IPS-15b (cell line): ENCODE measurements at regions not wholly inside any gene's neighbourhood (a gene's known extent, or its start where the extent isn't known, plus 50 kb on each side); places are given as distances from the start of the nearest gene placed in this dataset.

ENCODE experiments used
- H3K27me3 ChIP-seq: one replicate; pipeline ENCODE4 v1.6.1; 2013; ENCODE audit warnings: low read length; ENCODE audit not compliant: control insufficient read depth, insufficient read depth
- H3K36me3 ChIP-seq: one replicate; pipeline ENCODE4 v1.6.1; 2013; ENCODE audit warnings: low read length; ENCODE audit not compliant: control insufficient read depth, insufficient read depth
- H3K4me1 ChIP-seq: one replicate; pipeline ENCODE4 v1.6.1; 2013; ENCODE audit warnings: mild to moderate bottlenecking, low read length; ENCODE audit not compliant: control insufficient read depth, insufficient read depth
- H3K4me3 ChIP-seq: one replicate; pipeline ENCODE4 v1.5.1; 2013; ENCODE audit warnings: low read depth, low read length
- H3K9ac ChIP-seq: one replicate; pipeline ENCODE4 v1.6.1; 2013; ENCODE audit warnings: low read depth, mild to moderate bottlenecking, low read length
- H3K9me3 ChIP-seq: one replicate; pipeline ENCODE4 v1.6.1; 2013; ENCODE audit warnings: mild to moderate bottlenecking, low read length; ENCODE audit not compliant: control insufficient read depth, insufficient read depth

DNA sequence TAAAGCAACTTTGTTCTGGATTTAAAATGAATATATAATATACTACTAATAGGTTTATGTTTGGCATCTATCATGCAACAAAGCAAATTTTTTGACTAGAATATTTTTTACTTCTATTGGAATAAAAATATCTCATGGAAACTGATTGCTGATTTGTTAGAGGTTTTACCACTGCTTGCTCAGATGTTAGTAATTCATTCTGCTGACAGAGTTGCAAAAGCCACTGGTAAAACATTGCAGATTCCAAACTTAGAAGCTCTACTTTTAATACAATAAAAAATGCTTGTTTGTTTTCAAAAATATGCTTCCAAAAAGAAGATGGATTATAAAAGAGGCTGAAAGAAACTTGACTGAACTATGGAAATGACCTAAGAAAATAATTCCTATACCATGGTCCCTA lies 795.2 kb downstream of the PCDH18 start:
- no peaks in the 10 kb centered on the region for H3K4me1 ChIP-seq
- H3K9ac ChIP-seq = no peak overlapping the region
- no peak overlapping the region for H3K4me3 ChIP-seq
- H3K9me3 ChIP-seq = no peaks in the 10 kb centered on the region
- no peaks in the 10 kb centered on the region for H3K27me3 ChIP-seq
- no peaks in the 10 kb centered on the region for H3K36me3 ChIP-seq

DNA sequence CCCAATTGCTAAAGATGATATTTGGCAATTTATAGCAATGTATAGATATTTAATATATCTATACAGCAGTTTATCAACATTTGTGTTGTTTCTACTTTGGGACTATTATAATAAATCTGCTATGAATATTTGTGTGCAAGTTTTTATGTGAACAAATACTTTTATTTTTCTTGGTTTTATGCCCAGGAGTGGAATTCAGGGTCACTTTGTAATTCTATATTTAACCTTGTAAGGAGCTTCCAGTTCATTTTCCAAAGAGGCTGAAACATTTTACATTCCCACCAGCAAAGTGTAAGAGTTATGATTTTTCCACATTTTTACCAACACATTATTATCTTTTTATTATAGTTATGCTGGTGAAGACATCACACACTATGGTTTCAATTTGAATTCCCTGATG lies 801.3 kb downstream of the PCDH18 start:
- no peaks in the 10 kb centered on the region for H3K27me3 ChIP-seq
- no peaks in the 10 kb centered on the region for H3K9me3 ChIP-seq
- H3K4me3 ChIP-seq = no peak overlapping the region
- no peaks in the 10 kb centered on the region for H3K36me3 ChIP-seq
- H3K9ac ChIP-seq = no peak overlapping the region
- no peaks in the 10 kb centered on the region for H3K4me1 ChIP-seq

DNA sequence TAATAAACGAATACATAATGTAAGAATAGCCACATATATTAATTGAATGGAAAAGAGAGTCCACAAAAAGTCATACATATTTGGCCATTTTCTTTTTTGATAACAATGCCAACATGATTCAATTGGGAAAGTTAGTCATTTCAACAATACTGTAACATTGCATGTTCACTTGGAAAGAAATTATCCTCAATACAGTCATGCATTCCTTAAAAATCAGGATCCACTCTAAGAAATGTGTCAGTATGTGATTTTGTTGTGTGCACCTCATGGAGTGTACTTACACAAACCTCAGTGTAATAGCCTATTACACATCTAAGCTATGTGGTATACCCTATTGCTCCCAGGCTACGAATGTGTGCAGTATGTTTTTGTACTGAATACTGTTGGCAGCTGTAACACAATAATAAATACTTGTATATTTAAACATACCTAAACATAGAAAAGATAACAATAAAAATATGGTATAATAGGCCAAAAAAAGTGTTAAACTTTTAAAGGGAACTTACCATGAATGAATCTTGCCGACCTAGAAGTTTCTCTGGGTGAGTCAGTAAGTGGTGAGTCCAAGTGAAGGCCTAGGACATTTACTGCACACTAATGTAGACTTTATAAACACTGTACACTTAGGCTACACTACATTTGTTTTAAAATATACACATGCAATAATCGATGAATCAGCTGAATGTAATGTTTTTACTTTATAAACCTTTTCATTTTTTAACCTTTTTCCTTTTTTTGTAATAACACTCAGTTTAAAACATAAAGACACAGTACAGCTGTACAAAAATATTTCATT lies 806.8 kb downstream of the PCDH18 start:
- no peaks in the 10 kb centered on the region for H3K27me3 ChIP-seq
- no peak overlapping the region for H3K4me3 ChIP-seq
- H3K36me3 ChIP-seq = no peaks in the 10 kb centered on the region
- H3K4me1 ChIP-seq = no peaks in the 10 kb centered on the region
- no peaks in the 10 kb centered on the region for H3K9me3 ChIP-seq
- no peak overlapping the region for H3K9ac ChIP-seq

DNA sequence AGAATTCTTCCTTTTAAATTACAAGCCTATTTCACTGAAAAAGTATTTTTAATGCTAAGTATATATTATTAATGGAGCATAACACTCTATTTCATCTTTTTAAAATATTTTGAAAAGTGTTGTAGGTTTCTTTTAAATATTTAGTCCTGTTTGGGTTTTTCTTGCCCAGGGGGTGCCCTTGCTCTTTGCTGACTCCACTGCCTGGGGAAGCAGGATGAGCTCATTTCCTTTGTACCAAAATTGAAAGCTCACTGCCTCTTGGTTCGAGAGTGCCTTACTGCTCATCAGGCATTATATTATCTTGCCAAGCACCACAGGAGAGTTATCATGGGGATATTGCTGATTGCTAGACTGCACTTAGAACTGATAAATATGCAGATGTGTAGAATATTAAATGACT lies 819.2 kb downstream of the PCDH18 start:
- Histone ChIP-seq H3K4me1 (no peaks in the 10 kb centered on the region), H3K4me3 (no peak overlapping the region), H3K36me3 (no peaks in the 10 kb centered on the region), H3K9ac (no peak overlapping the region), H3K9me3 (no peaks in the 10 kb centered on the region), H3K27me3 (no peaks in the 10 kb centered on the region)

DNA sequence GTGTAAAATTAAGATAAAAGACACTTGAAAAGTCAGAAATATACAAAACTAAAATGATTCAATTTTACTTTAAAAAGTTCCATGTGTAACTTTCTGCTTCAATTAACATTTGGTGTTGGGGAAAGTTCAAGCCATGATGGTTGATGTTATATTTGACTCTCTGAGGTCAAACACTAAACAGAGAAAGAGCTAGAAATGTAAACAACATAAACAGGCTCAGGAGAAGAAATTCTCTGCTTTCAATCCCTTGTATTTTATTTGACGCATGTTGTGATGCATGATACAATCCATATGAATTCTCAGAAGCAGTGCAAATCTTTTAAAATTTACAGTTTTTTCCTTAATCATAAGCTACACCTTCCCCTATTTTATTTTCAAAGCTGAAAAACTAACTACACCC lies 822.4 kb downstream of the PCDH18 start:
- Histone ChIP-seq H3K9me3 (no peaks in the 10 kb centered on the region), H3K36me3 (no peaks in the 10 kb centered on the region), H3K27me3 (no peaks in the 10 kb centered on the region), H3K4me1 (no peaks in the 10 kb centered on the region), H3K9ac (no peak overlapping the region), H3K4me3 (no peak overlapping the region)

DNA sequence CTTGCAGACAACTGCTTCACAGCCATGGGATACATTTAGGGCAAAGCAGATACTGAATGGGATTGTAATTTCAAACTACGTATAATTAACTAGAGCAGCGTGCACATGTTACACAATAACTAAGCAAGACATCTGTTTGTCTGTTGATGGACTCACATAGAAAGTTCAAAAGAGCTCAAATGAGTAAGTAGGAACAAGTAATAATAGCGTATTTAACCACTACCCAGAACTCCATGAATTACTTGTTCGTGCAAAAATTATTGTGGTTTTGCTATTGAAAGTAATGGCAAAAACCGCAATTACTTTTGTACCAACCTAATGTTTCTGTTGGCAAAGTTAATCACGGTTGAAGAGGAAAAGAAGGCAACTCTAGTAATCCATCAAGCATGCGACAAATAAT lies 825.4 kb downstream of the PCDH18 start:
- Histone ChIP-seq H3K4me1 (no peaks in the 10 kb centered on the region), H3K27me3 (no peaks in the 10 kb centered on the region), H3K9me3 (no peaks in the 10 kb centered on the region), H3K36me3 (no peaks in the 10 kb centered on the region), H3K4me3 (no peak overlapping the region), H3K9ac (no peak overlapping the region)

DNA sequence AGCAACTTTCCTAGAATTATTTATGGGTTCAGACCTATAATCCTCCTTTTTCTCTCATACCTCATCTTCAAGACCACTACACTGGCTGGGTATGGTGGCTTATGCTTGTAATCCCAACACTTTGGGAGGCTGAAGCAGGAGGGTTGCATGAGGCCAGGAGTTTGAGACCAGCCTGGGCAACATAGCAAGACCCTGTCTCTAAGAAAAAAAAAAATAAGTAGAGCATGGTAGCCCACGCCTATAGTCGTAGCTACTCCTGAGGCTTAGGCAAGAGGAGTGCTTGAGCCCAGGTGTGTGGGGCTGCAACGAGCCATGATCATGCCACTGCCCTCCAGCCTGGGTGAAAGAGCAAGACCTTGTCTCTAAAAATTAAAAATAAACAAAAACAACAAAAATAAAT lies 832.4 kb downstream of the PCDH18 start:
- Histone ChIP-seq H3K9ac (no peak overlapping the region), H3K36me3 (no peaks in the 10 kb centered on the region), H3K27me3 (no peaks in the 10 kb centered on the region), H3K4me3 (no peak overlapping the region), H3K4me1 (no peaks in the 10 kb centered on the region), H3K9me3 (no peaks in the 10 kb centered on the region)

DNA sequence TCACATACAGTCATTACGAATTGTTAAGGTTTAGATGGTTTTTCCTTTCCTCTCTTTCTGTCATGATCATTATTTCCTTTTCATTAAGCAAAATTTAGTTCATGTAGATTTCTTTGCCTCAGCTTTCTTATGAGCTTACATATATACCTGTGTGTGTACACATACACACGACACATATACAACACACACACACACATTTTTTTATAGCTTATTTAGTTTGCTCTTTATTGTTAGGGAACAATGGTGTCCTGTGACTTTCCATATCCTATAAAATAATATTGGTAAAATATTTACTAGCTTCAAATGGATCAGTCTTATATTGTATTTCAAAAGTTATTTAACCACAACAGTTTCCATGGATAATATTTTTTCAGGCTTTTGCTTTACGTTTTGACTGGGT lies 840.7 kb downstream of the PCDH18 start:
- Histone ChIP-seq H3K27me3 (no peaks in the 10 kb centered on the region), H3K9ac (no peak overlapping the region), H3K9me3 (no peaks in the 10 kb centered on the region), H3K4me3 (no peak overlapping the region), H3K4me1 (peaks cover 4% of the 10 kb centered on the region), H3K36me3 (no peaks in the 10 kb centered on the region)

DNA sequence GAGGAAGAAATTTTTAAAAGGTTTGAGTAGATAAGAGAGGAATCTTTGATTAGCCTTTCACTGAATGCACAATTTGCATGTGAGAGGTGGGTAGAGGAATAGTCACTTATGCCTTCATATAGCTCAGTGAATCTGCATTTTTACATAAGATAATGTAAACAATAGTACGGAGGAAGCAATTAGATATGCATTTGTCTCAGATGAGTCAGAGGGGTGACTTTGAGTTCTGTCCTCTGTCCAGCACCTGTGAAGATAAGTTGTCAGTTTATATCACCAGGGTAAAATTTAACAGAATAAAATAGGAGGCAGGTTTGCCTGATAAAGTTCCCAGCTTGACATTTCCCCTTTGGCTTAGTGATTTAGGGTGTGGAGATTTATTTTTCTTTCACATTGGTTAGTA lies 841.9 kb downstream of the PCDH18 start:
- Histone ChIP-seq H3K36me3 (no peaks in the 10 kb centered on the region), H3K9ac (no peak overlapping the region), H3K9me3 (no peaks in the 10 kb centered on the region), H3K27me3 (no peaks in the 10 kb centered on the region), H3K4me3 (no peak overlapping the region), H3K4me1 (peaks cover 4% of the 10 kb centered on the region)

DNA sequence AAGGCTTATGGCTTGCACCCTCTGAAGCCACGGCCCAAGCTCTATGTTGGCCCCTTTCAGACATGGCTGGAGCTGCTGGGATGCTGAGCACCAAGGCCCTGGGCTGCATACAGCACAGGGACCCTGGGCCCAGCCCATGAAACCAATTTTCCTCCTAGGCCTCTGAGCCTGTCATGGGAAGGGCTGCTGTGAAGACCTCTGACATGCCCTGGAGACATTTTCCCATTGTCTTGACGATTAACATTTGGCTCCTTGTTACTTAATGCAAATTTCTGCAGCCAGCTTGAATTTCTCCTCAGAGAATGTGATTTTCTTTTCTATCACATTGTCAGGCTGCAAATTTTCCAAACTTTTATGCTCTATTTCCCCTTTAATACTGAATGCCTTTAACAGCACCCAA lies 844.7 kb downstream of the PCDH18 start:
- no peak overlapping the region for H3K9ac ChIP-seq
- H3K4me1 ChIP-seq = peaks cover 4% of the 10 kb centered on the region
- H3K4me3 ChIP-seq = no peak overlapping the region
- no peaks in the 10 kb centered on the region for H3K27me3 ChIP-seq
- H3K9me3 ChIP-seq = no peaks in the 10 kb centered on the region
- H3K36me3 ChIP-seq = no peaks in the 10 kb centered on the region

DNA sequence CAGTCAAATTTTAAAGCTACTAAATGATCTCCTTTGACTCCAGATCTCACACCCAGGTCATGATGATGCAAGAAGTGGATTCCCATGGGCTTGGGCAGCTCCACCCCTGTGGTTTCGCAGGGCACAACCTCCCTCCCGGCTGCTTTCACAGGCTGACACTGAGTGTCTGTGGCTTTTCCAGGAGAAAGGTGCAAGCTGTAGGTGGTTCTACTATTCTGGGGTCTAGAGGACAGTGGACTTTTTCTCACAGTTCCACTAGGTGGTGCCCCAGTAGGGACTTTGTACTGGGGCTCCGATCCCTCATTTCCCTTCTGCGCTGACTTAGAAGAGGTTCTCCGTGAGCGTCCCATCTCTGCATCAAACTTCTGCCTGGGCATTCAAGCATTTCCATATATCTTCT lies 845.2 kb downstream of the PCDH18 start:
- H3K4me3 ChIP-seq = no peak overlapping the region
- no peaks in the 10 kb centered on the region for H3K27me3 ChIP-seq
- H3K9me3 ChIP-seq = no peaks in the 10 kb centered on the region
- H3K9ac ChIP-seq = no peak overlapping the region
- peaks cover 4% of the 10 kb centered on the region for H3K4me1 ChIP-seq
- no peaks in the 10 kb centered on the region for H3K36me3 ChIP-seq

DNA sequence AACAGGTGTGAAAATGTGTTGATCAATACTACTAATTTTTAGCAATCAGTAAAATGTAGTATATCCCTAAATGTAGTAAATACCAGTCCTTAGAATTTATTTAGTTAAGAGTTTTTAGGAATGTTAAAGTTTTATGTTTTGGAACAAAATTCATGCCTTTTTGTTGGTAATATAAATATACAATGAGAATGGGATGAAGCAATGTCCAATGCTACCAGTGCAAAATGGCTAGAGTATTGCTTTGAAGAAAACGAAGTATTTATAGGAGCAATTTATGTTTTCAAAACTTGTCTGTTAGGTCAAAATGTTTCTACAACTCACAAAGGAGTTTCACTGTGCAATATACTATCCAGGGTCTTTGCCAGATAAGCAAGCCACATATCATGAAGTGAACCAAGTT lies 851.5 kb downstream of the PCDH18 start:
- no peak overlapping the region for H3K9ac ChIP-seq
- H3K9me3 ChIP-seq = no peaks in the 10 kb centered on the region
- no peaks in the 10 kb centered on the region for H3K4me1 ChIP-seq
- no peaks in the 10 kb centered on the region for H3K36me3 ChIP-seq
- no peak overlapping the region for H3K4me3 ChIP-seq
- no peaks in the 10 kb centered on the region for H3K27me3 ChIP-seq
